ENCODE measurements at regions not wholly inside any gene's neighbourhood (a gene's known extent, or its start where the extent isn't known, plus 50 kb on each side); places are given as distances from the start of the nearest gene placed in this dataset.

DNA sequence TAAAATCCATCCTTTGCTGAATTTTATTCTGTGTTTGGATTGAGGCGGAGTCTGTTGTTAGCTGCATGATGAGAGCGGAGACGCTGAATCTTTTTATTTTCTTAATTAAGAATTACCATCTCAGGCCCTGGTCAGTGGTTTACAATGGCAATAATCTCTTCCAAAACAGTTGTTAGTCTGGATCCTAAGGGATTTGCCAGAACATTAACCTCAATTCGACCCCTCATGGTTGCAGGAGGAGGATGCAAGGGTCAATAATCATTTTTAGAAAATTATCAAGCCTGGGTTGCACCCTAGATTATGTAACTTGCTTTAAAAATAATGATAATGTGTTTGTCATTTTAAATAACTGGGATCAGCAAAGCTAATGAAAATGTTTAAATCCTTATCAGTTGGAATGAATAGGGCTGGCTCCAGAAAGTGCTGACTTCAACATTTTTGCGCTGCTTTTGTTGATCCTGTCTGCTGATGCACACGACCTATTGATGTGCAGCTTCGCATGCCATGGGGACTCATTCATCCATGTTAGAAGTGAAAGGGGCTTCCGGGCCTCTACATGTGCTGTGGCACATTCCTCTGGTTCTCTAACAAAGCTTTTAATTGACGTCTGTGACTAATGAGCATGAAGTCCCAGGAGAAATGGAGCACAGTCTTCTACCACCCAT, 80.7 kb upstream of the KIAA1217 start:
- ChIA-PET CTCF (interaction anchor here (0.9 kb wide), 1 partner anchor 134 kb away, joined by 3 read pairs; no protein-coding TSS in a partner anchor), POLR2A (no interaction called here)
- peak; percentile 25 for DNase-seq (ENCODE audit: extremely low spot score)
- no peak for TF ChIP-seq NFRKB (IDR thresholded peaks at IDR 0.05)
- no peak for TF ChIP-seq SUZ12 (IDR thresholded peaks at IDR 0.05)
- TF ChIP-seq TARDBP (IDR thresholded peaks at IDR 0.05): no peak
- TF ChIP-seq FOXA1 (IDR thresholded peaks at IDR 0.05): no peak
- no peak for TF ChIP-seq ELF4 (IDR thresholded peaks at IDR 0.05)
- TF ChIP-seq L3MBTL2 (conservative IDR thresholded peaks at IDR 0.05): no peak
- no peak for TF ChIP-seq CTBP1 (IDR thresholded peaks at IDR 0.05; ENCODE audit: borderline replicate concordance)
- TF ChIP-seq ARNT (IDR thresholded peaks at IDR 0.05): no peak

DNA sequence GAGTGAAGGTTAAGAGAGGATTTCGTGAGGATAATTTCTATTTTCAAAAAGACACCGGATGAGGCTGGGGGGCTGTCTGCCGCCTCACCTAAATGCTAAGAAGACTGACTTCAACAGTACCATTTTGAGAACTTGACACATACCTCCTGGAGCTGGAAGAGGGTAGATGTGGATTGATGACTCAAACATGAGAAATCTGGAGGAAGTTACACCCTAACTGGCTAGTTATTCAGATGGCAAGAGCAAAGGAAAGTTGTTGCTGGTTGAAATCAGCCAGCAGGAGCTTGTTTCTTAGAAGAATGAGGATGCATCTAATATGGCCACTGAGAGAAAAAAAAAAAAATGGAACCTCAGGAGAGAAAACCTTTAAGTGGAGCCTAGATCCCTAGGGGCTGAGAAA, 76.2 kb upstream of the KIAA1217 start:
- CTCF ChIA-PET: no interaction called here
- TF ChIP-seq HDGF (IDR thresholded peaks at IDR 0.05; ENCODE audit: borderline replicate concordance) (no peak), ELF4 (IDR thresholded peaks at IDR 0.05) (no peak), FOXK2 (IDR thresholded peaks at IDR 0.05) (no peak), FOXM1 (IDR thresholded peaks at IDR 0.05; ENCODE audit: borderline replicate concordance) (no peak), TARDBP (IDR thresholded peaks at IDR 0.05) (no peak), LEF1 (IDR thresholded peaks at IDR 0.05; ENCODE audit: borderline replicate concordance) (no peak), FOXA1 (IDR thresholded peaks at IDR 0.05) (no peak), ZNF384 (IDR thresholded peaks at IDR 0.05) (no peak), PKNOX1 (IDR thresholded peaks at IDR 0.05) (no peak), SUZ12 (IDR thresholded peaks at IDR 0.05) (no peak), BHLHE40 (IDR thresholded peaks at IDR 0.05; ENCODE audit: borderline replicate concordance) (no peak), CTBP1 (IDR thresholded peaks at IDR 0.05; ENCODE audit: borderline replicate concordance) (no peak), NFRKB (IDR thresholded peaks at IDR 0.05) (no peak), ARNT (IDR thresholded peaks at IDR 0.05) (no peak), L3MBTL2 (conservative IDR thresholded peaks at IDR 0.05) (no peak), SP1 (IDR thresholded peaks at IDR 0.05) (no peak)
- no peak for DNase-seq (ENCODE audit: extremely low spot score)
- POLR2A ChIA-PET: no interaction called here

DNA sequence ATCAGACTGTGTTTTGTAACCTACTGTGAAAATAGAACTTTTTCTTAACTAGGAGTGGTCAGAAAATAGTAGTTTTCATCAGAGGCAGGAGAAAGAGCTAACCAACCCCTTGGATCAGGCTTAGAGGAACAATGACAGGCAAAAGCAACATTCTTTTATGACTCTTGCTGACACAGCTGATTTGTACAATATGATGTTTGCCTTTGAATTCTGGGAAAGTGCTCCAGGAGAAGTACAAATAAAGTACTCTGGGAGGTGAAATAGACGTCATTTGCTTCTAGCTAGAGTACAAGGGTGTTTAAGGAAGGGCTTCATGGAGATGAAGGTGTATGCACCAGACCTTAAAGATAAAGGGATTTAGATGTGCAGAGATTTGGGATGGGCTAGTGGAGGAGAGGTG, 75.1 kb upstream of the KIAA1217 start:
- DNase-seq (ENCODE audit: extremely low spot score): no peak
- TF ChIP-seq HDGF (IDR thresholded peaks at IDR 0.05; ENCODE audit: borderline replicate concordance) (no peak), LEF1 (IDR thresholded peaks at IDR 0.05; ENCODE audit: borderline replicate concordance) (no peak), NFRKB (IDR thresholded peaks at IDR 0.05) (no peak), ARNT (IDR thresholded peaks at IDR 0.05) (no peak), ZNF384 (IDR thresholded peaks at IDR 0.05) (no peak), ELF4 (IDR thresholded peaks at IDR 0.05) (no peak), PKNOX1 (IDR thresholded peaks at IDR 0.05) (no peak), SP1 (IDR thresholded peaks at IDR 0.05) (no peak), FOXK2 (IDR thresholded peaks at IDR 0.05) (no peak)
- ChIA-PET CTCF (interaction anchor here (0.6 kb wide), 1 partner anchor 66 kb away, joined by 3 read pairs; no protein-coding TSS in a partner anchor), POLR2A (no interaction called here)

GRCh38 chr10:24136070-24136469, 72.9 kb upstream of the KIAA1217 start:
- no peak for TF ChIP-seq BHLHE40 (IDR thresholded peaks at IDR 0.05; ENCODE audit: borderline replicate concordance)
- no peak for TF ChIP-seq CTBP1 (IDR thresholded peaks at IDR 0.05; ENCODE audit: borderline replicate concordance)
- no peak for TF ChIP-seq ZNF384 (IDR thresholded peaks at IDR 0.05)
- TF ChIP-seq SUZ12 (IDR thresholded peaks at IDR 0.05): no peak
- TF ChIP-seq HDGF (IDR thresholded peaks at IDR 0.05; ENCODE audit: borderline replicate concordance): no peak
- no peak for DNase-seq (ENCODE audit: extremely low spot score)
- CTCF ChIA-PET: no interaction called here
- POLR2A ChIA-PET: no interaction called here

DNA sequence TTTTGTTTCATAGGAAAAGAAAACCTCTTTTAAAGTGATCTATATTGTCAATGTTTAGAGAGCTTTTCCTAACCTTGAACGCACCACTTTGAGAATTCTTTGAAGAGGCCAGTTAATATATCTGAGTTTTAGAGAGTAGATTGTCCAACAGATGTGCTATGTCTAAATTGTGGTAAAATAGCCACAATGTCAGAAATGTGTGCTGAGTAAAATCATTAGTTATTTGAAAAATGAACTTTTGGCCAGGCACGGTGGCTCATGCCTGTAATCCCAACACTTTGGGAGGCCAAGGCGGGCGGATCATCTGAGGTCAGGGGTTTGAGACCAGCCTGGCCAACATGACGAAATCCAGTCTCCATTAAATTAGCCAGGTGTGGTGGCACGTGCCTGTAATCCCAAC, 61.6 kb upstream of the KIAA1217 start:
- CTCF ChIA-PET: no interaction called here
- no peak for TF ChIP-seq CTBP1 (IDR thresholded peaks at IDR 0.05; ENCODE audit: borderline replicate concordance)
- TF ChIP-seq ELF4 (IDR thresholded peaks at IDR 0.05): no peak
- TF ChIP-seq SUZ12 (IDR thresholded peaks at IDR 0.05): no peak
- TF ChIP-seq PKNOX1 (IDR thresholded peaks at IDR 0.05): no peak
- no peak for DNase-seq (ENCODE audit: extremely low spot score)
- POLR2A ChIA-PET: no interaction called here

GRCh38 chr10:24149640-24150039, 59.3 kb upstream of the KIAA1217 start:
- ChIA-PET CTCF (no interaction called here), POLR2A (no interaction called here)

More at GRCh38 chr10:24149640-24150039, 59.3 kb upstream of the KIAA1217 start:
- TF ChIP-seq ARNT (IDR thresholded peaks at IDR 0.05): no peak
- no peak for TF ChIP-seq FOXM1 (IDR thresholded peaks at IDR 0.05; ENCODE audit: borderline replicate concordance)
- no peak for TF ChIP-seq ZNF384 (IDR thresholded peaks at IDR 0.05)
- no peak for TF ChIP-seq FOXK2 (IDR thresholded peaks at IDR 0.05)
- no peak for TF ChIP-seq NFRKB (IDR thresholded peaks at IDR 0.05)
- TF ChIP-seq SP1 (IDR thresholded peaks at IDR 0.05): no peak
- TF ChIP-seq HDGF (IDR thresholded peaks at IDR 0.05; ENCODE audit: borderline replicate concordance): no peak
- no peak for TF ChIP-seq FOXA1 (IDR thresholded peaks at IDR 0.05)
- TF ChIP-seq LEF1 (IDR thresholded peaks at IDR 0.05; ENCODE audit: borderline replicate concordance): no peak
- no peak for TF ChIP-seq SUZ12 (IDR thresholded peaks at IDR 0.05)
- TF ChIP-seq PKNOX1 (IDR thresholded peaks at IDR 0.05): no peak
- TF ChIP-seq CTBP1 (IDR thresholded peaks at IDR 0.05; ENCODE audit: borderline replicate concordance): no peak
- TF ChIP-seq ELF4 (IDR thresholded peaks at IDR 0.05): no peak
- TF ChIP-seq BHLHE40 (IDR thresholded peaks at IDR 0.05; ENCODE audit: borderline replicate concordance): no peak
- no peak for TF ChIP-seq TARDBP (IDR thresholded peaks at IDR 0.05)
- no peak for TF ChIP-seq L3MBTL2 (conservative IDR thresholded peaks at IDR 0.05)
- no peak for DNase-seq (ENCODE audit: extremely low spot score)

All from HEK293T (cell line).